ENCODE measurements at regions not wholly inside any gene's neighbourhood (a gene's known extent, or its start where the extent isn't known, plus 50 kb on each side); places are given as distances from the start of the nearest gene placed in this dataset.

DNA sequence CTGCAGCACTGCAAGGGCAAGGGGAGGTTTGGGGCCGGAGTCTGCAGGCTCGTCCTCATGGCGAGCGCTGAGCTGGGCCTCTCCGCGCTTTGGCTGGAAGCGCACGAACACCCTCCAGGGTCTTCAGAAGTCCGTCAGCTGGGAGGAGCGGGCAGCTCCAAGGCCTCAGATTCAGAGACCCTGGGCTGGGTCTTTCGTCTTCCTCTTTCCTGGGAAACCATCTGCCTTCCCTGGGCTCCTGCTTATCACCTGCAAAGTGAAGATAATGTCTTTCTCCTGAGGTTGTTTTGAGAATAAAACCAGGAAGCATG is 525.6 kb downstream of the BRD1 start:
- TF ChIP-seq POLR2A (IDR thresholded peaks at IDR 0.05): no peak
- TF ChIP-seq, protein P1, sequence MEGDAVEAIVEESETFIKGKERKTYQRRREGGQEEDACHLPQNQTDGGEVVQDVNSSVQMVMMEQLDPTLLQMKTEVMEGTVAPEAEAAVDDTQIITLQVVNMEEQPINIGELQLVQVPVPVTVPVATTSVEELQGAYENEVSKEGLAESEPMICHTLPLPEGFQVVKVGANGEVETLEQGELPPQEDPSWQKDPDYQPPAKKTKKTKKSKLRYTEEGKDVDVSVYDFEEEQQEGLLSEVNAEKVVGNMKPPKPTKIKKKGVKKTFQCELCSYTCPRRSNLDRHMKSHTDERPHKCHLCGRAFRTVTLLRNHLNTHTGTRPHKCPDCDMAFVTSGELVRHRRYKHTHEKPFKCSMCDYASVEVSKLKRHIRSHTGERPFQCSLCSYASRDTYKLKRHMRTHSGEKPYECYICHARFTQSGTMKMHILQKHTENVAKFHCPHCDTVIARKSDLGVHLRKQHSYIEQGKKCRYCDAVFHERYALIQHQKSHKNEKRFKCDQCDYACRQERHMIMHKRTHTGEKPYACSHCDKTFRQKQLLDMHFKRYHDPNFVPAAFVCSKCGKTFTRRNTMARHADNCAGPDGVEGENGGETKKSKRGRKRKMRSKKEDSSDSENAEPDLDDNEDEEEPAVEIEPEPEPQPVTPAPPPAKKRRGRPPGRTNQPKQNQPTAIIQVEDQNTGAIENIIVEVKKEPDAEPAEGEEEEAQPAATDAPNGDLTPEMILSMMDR (IDR thresholded peaks at IDR 0.05): no peak

All from adrenal gland (tissue), 5 donors.